Subcutaneous abdominal adipose tissue (tissue), 5 donors: ENCODE measurements at regions not wholly inside any gene's neighbourhood (a gene's known extent, or its start where the extent isn't known, plus 50 kb on each side); places are given as distances from the start of the nearest gene placed in this dataset.

ENCODE experiments used
- H3K27ac ChIP-seq: one replicate; pipeline ENCODE4 v1.7.0; 2013; ENCODE audit warnings: low read depth, mild to moderate bottlenecking, inconsistent platforms, low read length, moderate library complexity
- H3K27me3 ChIP-seq, 5 donors: one replicate each; pipeline ENCODE4 v1.7.0; 2013; ENCODE audit warnings: low read length in 5 of 5, inconsistent platforms in 1 of 5; ENCODE audit not compliant: control insufficient read depth in 5 of 5, insufficient read depth in 4 of 5
- H3K36me3 ChIP-seq, 5 donors: one replicate each; pipeline ENCODE4 v1.7.0; 2013; ENCODE audit warnings: low read length in 5 of 5; ENCODE audit not compliant: control insufficient read depth in 5 of 5, insufficient read depth in 5 of 5
- H3K4me1 ChIP-seq, 5 donors: one replicate each; pipeline ENCODE4 v1.7.0; 2013; ENCODE audit warnings: low read length in 5 of 5, mild to moderate bottlenecking in 3 of 5, moderate library complexity in 1 of 5; ENCODE audit not compliant: control insufficient read depth in 5 of 5, insufficient read depth in 5 of 5
- H3K4me3 ChIP-seq, 5 donors: one replicate each; pipeline ENCODE4 v1.7.0; 2013; ENCODE audit warnings: low read length in 5 of 5, low read depth in 1 of 5
- H3K9ac ChIP-seq, 5 donors: one replicate each; pipeline ENCODE4 v1.7.0; 2013; ENCODE audit warnings: low read length in 5 of 5, mild to moderate bottlenecking in 4 of 5, moderate library complexity in 3 of 5
- H3K9me3 ChIP-seq, 5 donors: one replicate each; pipeline ENCODE4 v1.7.0; 2013; ENCODE audit warnings: low read length in 5 of 5; ENCODE audit not compliant: control insufficient read depth in 5 of 5
- donor health status: healthy.
- donor health status: healthy.
- donor health status: healthy.
- donor health status: healthy.
- donor health status: healthy.

DNA sequence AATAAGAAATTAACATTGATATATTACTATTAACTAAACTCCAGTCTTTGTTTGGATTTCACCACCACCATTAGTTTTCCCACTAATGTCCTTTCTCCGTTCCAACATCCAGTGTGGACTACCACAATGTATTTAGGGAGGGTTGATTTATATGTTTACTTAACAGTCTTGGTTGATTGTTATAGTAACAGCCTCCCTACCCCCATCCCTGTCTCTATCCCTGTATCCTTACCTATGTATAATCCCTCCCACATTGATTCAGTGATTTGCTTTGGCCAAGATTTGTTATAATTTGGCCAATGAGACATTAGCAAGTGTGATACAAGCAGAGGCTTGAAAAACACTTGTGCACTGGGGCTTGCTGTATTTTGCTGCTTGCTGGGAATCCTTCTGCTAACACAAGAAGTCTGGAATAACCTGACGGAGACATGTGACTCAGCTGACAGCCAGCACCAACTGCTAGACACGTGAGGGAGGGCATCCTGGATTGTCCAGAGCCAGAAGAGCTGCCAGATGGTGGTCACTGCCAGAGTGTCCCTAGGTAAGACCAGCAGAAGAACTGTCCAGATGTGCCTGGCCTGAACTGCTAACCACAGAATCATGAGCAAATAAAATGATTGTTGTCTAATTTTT, 51.2 kb upstream of the TCF7 start:
- H3K27ac ChIP-seq, result no peak overlapping the region
- H3K27me3 ChIP-seq, result no peaks in the 10 kb centered on the region
- H3K4me1 ChIP-seq, result peaks cover 3 to 9% (median 5%) of the 10 kb centered on the region in 5 donors
- H3K9ac ChIP-seq, result no peak overlapping the region
- no peaks in the 10 kb centered on the region for H3K36me3 ChIP-seq
- no peak overlapping the region for H3K4me3 ChIP-seq
- H3K9me3 ChIP-seq, result no peaks in the 10 kb centered on the region

DNA sequence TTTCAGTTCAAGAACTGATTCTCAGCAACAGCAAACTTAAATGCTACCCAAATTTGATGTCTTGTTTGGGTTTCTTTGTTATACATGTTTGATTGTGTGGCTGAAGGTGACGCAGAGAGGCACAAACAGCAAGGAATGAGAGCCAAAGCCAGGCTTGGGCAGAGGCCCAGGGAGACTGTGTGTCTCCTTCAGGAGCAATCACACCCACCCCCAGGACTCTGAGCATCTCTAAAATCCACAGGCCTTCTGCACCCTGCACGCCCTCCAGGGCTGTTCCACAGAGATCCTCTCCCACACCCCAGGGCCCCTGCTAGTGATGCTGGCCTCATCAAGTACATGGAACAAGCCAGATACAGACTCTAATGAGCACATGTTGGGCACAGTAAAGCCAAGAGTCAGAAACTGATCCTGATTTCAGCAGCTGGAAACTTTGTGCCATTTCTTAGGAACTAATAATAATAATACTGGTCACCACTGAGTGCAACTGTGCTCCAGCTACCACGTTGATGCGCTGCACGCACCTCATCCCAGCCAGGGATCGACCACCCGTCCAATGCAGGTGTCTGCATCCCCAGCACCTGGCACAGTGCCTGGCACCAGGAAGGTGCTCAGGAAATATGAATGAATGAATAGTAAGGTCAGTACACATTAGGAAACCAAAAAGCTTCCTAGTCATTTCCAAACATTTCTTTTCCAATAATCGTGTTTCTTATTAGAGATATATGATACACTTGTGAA, 54.6 kb upstream of the TCF7 start:
- H3K27ac ChIP-seq, result peak overlapping the region; percentile 23
- H3K4me3 ChIP-seq, result no peak overlapping the region
- H3K9me3 ChIP-seq, result no peaks in the 10 kb centered on the region
- peaks cover 3 to 9% (median 5%) of the 10 kb centered on the region in 5 donors for H3K4me1 ChIP-seq
- no peak overlapping the region for H3K9ac ChIP-seq
- H3K36me3 ChIP-seq, result no peaks in the 10 kb centered on the region
- H3K27me3 ChIP-seq, result no peaks in the 10 kb centered on the region

DNA sequence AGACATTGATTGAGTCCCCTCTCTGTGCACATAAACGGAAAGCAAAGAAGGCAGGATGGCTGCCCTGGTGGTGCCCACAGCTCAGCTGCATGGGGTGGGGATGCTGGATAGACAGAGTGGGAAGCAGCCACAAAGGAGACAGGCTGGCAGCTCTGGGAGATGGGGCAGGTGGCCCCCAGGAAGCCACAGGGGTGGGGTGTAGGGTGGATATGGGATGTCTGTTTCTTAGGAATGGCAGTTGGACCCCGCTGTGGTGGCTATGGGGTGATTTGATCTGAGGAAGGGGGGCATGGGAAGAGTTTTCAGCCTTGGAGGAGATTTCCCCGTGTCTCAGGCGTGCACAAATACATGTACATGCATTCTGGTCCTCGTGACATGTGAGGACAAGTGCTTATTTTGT, 50.2 kb upstream of the VDAC1 start:
- Histone ChIP-seq H3K27me3 (no peaks in the 10 kb centered on the region), H3K4me1 (peaks cover 3 to 13% (median 5%) of the 10 kb centered on the region in 5 donors), H3K9me3 (no peaks in the 10 kb centered on the region), H3K36me3 (no peaks in the 10 kb centered on the region), H3K4me3 (no peak overlapping the region), H3K27ac (no peak overlapping the region), H3K9ac (no peak overlapping the region)
